ENCODE measurements at regions not wholly inside any gene's neighbourhood (a gene's known extent, or its start where the extent isn't known, plus 50 kb on each side); places are given as distances from the start of the nearest gene placed in this dataset.

- H2AK5ac ChIP-seq (ENCODE audit: low read depth, low read length): no peak overlapping the region
- H3K27ac ChIP-seq (replicated peaks; ENCODE audit: low read length): no peak overlapping the region
- H3K4me2 ChIP-seq (ENCODE audit: insufficient read depth, low read length, poor library complexity, severe bottlenecking): no peak overlapping the region
- H3K9me3 ChIP-seq (replicated peaks in 1 of 2; ENCODE audit: control insufficient read depth in 2 of 2, insufficient read depth in 1 of 2, low read depth in 1 of 2, low read length in 2 of 2): no peaks in the 10 kb centered on the region
- no peaks in the 10 kb centered on the region for H3K4me1 ChIP-seq (ENCODE audit: control insufficient read depth in 2 of 2, insufficient read depth in 1 of 2, low read depth in 1 of 2, low read length in 2 of 2)
- H2BK120ac ChIP-seq (ENCODE audit: low read depth, low read length): no peak overlapping the region
- H4K91ac ChIP-seq (ENCODE audit: low read depth, low read length, poor library complexity): no peak overlapping the region
- H2BK5ac ChIP-seq (ENCODE audit: low read length): no peak overlapping the region
- H2AFZ ChIP-seq (ENCODE audit: low read length): peak overlapping the region; percentile 49
- H3K27me3 ChIP-seq (ENCODE audit: control insufficient read depth in 3 of 3, insufficient read depth in 3 of 3, low read depth in 1 of 3, low read length in 3 of 3): no peaks in the 10 kb centered on the region
- no peak overlapping the region for H3K9ac ChIP-seq (ENCODE audit: low read depth, low read length, poor library complexity)
- H4K8ac ChIP-seq (ENCODE audit: low read depth, low read length): no peak overlapping the region
- no CpG with 5 or more reads among the region's 5 CpGs for WGBS, 2 donors (ENCODE audit: extremely low coverage in 2 of 2, insufficient read length in 2 of 2, insufficient replicate concordance in 1 of 2)
- no peak overlapping the region for H3K4ac ChIP-seq (ENCODE audit: low read length)
- H3K4me3 ChIP-seq (ENCODE audit: low read length in 2 of 2): no peak overlapping the region
- no peak for DNase-seq (ENCODE audit: low spot score)
- H3K14ac ChIP-seq (ENCODE audit: low read length): no peak overlapping the region
- H2BK12ac ChIP-seq (ENCODE audit: low read length): no peak overlapping the region
- H3K23ac ChIP-seq (ENCODE audit: low read depth, low read length, poor library complexity): no peak overlapping the region
- no peak overlapping the region for H2BK15ac ChIP-seq (ENCODE audit: low read length)
- no peak overlapping the region for H3K18ac ChIP-seq (ENCODE audit: low read length)
- no peaks in the 10 kb centered on the region for H3K36me3 ChIP-seq (replicated peaks in 1 of 2; ENCODE audit: control insufficient read depth in 2 of 2, insufficient read depth in 2 of 2, low read length in 2 of 2)
- no peaks in the 10 kb centered on the region for H3K79me1 ChIP-seq (ENCODE audit: low read depth, low read length)
These were observed 252.2 kb upstream of the SLITRK6 start for GRCh38 chr13:86051134-86052103.

GRCh38 chr13:86038490-86038889, 239.3 kb upstream of the SLITRK6 start:
- Histone ChIP-seq H2AFZ (ENCODE audit: low read length) (no peak overlapping the region), H3K27me3 (ENCODE audit: control insufficient read depth in 3 of 3, insufficient read depth in 3 of 3, low read depth in 1 of 3, low read length in 3 of 3) (no peaks in the 10 kb centered on the region), H4K91ac (ENCODE audit: low read depth, low read length, poor library complexity) (no peak overlapping the region), H3K36me3 (replicated peaks in 1 of 2; ENCODE audit: control insufficient read depth in 2 of 2, insufficient read depth in 2 of 2, low read length in 2 of 2) (no peaks in the 10 kb centered on the region), H3K4me2 (ENCODE audit: insufficient read depth, low read length, poor library complexity, severe bottlenecking) (no peak overlapping the region), H3K9ac (ENCODE audit: low read depth, low read length, poor library complexity) (no peak overlapping the region), H3K4ac (ENCODE audit: low read length) (no peak overlapping the region), H3K18ac (ENCODE audit: low read length) (no peak overlapping the region), H2AK5ac (ENCODE audit: low read depth, low read length) (no peak overlapping the region), H2BK12ac (ENCODE audit: low read length) (no peak overlapping the region), H3K4me3 (ENCODE audit: low read length in 2 of 2) (no peak overlapping the region), H3K4me1 (ENCODE audit: control insufficient read depth in 2 of 2, insufficient read depth in 1 of 2, low read depth in 1 of 2, low read length in 2 of 2) (no peaks in the 10 kb centered on the region), H3K23ac (ENCODE audit: low read depth, low read length, poor library complexity) (no peak overlapping the region), H3K27ac (replicated peaks; ENCODE audit: low read length) (no peak overlapping the region), H3K79me1 (ENCODE audit: low read depth, low read length) (no peaks in the 10 kb centered on the region), H4K8ac (ENCODE audit: low read depth, low read length) (no peak overlapping the region), H2BK5ac (ENCODE audit: low read length) (no peak overlapping the region), H2BK15ac (ENCODE audit: low read length) (no peak overlapping the region), H2BK120ac (ENCODE audit: low read depth, low read length) (no peak overlapping the region), H3K9me3 (replicated peaks in 1 of 2; ENCODE audit: control insufficient read depth in 2 of 2, insufficient read depth in 1 of 2, low read depth in 1 of 2, low read length in 2 of 2) (no peaks in the 10 kb centered on the region), H3K14ac (ENCODE audit: low read length) (no peak overlapping the region)
- no CpG with 5 or more reads among the region's 3 CpGs for WGBS, 2 donors (ENCODE audit: extremely low coverage in 2 of 2, insufficient read length in 2 of 2, insufficient replicate concordance in 1 of 2)
- DNase-seq (ENCODE audit: low spot score): no peak

GRCh38 chr13:86020351-86021002, 221.3 kb upstream of the SLITRK6 start:
- Histone ChIP-seq H3K9ac (ENCODE audit: low read depth, low read length, poor library complexity) (no peak overlapping the region), H3K14ac (ENCODE audit: low read length) (no peak overlapping the region), H2BK12ac (ENCODE audit: low read length) (no peak overlapping the region), H4K91ac (ENCODE audit: low read depth, low read length, poor library complexity) (no peak overlapping the region), H3K36me3 (replicated peaks in 1 of 2; ENCODE audit: control insufficient read depth in 2 of 2, insufficient read depth in 2 of 2, low read length in 2 of 2) (no peaks in the 10 kb centered on the region), H2AK5ac (ENCODE audit: low read depth, low read length) (no peak overlapping the region), H4K8ac (ENCODE audit: low read depth, low read length) (no peak overlapping the region), H2BK120ac (ENCODE audit: low read depth, low read length) (no peak overlapping the region), H3K27ac (replicated peaks; ENCODE audit: low read length) (no peak overlapping the region), H3K4ac (ENCODE audit: low read length) (no peak overlapping the region), H3K27me3 (ENCODE audit: control insufficient read depth in 3 of 3, insufficient read depth in 3 of 3, low read depth in 1 of 3, low read length in 3 of 3) (no peaks in the 10 kb centered on the region), H3K9me3 (replicated peaks in 1 of 2; ENCODE audit: control insufficient read depth in 2 of 2, insufficient read depth in 1 of 2, low read depth in 1 of 2, low read length in 2 of 2) (no peaks in the 10 kb centered on the region), H2AFZ (ENCODE audit: low read length) (peak overlapping the region; percentile 73), H2BK5ac (ENCODE audit: low read length) (no peak overlapping the region), H3K4me2 (ENCODE audit: insufficient read depth, low read length, poor library complexity, severe bottlenecking) (no peak overlapping the region), H3K4me3 (ENCODE audit: low read length in 2 of 2) (no peak overlapping the region), H3K18ac (ENCODE audit: low read length) (no peak overlapping the region), H3K23ac (ENCODE audit: low read depth, low read length, poor library complexity) (no peak overlapping the region), H2BK15ac (ENCODE audit: low read length) (no peak overlapping the region), H3K79me1 (ENCODE audit: low read depth, low read length) (no peaks in the 10 kb centered on the region), H3K4me1 (ENCODE audit: control insufficient read depth in 2 of 2, insufficient read depth in 1 of 2, low read depth in 1 of 2, low read length in 2 of 2) (no peaks in the 10 kb centered on the region)
- WGBS, 2 donors (ENCODE audit: extremely low coverage in 2 of 2, insufficient read length in 2 of 2, insufficient replicate concordance in 1 of 2): no CpG with 5 or more reads among the region's 3 CpGs
- no peak for DNase-seq (ENCODE audit: low spot score)

- Histone ChIP-seq H2BK5ac (ENCODE audit: low read length) (no peak overlapping the region), H3K14ac (ENCODE audit: low read length) (no peak overlapping the region), H2AK5ac (ENCODE audit: low read depth, low read length) (no peak overlapping the region), H3K36me3 (replicated peaks in 1 of 2; ENCODE audit: control insufficient read depth in 2 of 2, insufficient read depth in 2 of 2, low read length in 2 of 2) (no peaks in the 10 kb centered on the region), H3K9ac (ENCODE audit: low read depth, low read length, poor library complexity) (no peak overlapping the region), H4K8ac (ENCODE audit: low read depth, low read length) (no peak overlapping the region), H2BK120ac (ENCODE audit: low read depth, low read length) (no peak overlapping the region), H3K4ac (ENCODE audit: low read length) (no peak overlapping the region), H2BK12ac (ENCODE audit: low read length) (no peak overlapping the region), H2BK15ac (ENCODE audit: low read length) (no peak overlapping the region), H3K4me3 (ENCODE audit: low read length in 2 of 2) (no peak overlapping the region), H3K4me2 (ENCODE audit: insufficient read depth, low read length, poor library complexity, severe bottlenecking) (no peak overlapping the region), H4K91ac (ENCODE audit: low read depth, low read length, poor library complexity) (no peak overlapping the region), H3K18ac (ENCODE audit: low read length) (no peak overlapping the region), H3K9me3 (replicated peaks in 1 of 2; ENCODE audit: control insufficient read depth in 2 of 2, insufficient read depth in 1 of 2, low read depth in 1 of 2, low read length in 2 of 2) (no peaks in the 10 kb centered on the region), H3K27me3 (ENCODE audit: control insufficient read depth in 3 of 3, insufficient read depth in 3 of 3, low read depth in 1 of 3, low read length in 3 of 3) (no peaks in the 10 kb centered on the region), H2AFZ (ENCODE audit: low read length) (no peak overlapping the region), H3K4me1 (ENCODE audit: control insufficient read depth in 2 of 2, insufficient read depth in 1 of 2, low read depth in 1 of 2, low read length in 2 of 2) (peaks cover 2 to 3% of the 10 kb centered on the region in 2 donors), H3K23ac (ENCODE audit: low read depth, low read length, poor library complexity) (no peak overlapping the region), H3K79me1 (ENCODE audit: low read depth, low read length) (no peaks in the 10 kb centered on the region), H3K27ac (replicated peaks; ENCODE audit: low read length) (no peak overlapping the region)
- WGBS, 2 donors (ENCODE audit: extremely low coverage in 2 of 2, insufficient read length in 2 of 2, insufficient replicate concordance in 1 of 2): no CpG with 5 or more reads among the region's 2 CpGs
- no peak for DNase-seq (ENCODE audit: low spot score)
These were observed 207.1 kb upstream of the SLITRK6 start for GRCh38 chr13:86006317-86006716.
